SK-N-MC (cell line): ENCODE measurements at regions not wholly inside any gene's neighbourhood (a gene's known extent, or its start where the extent isn't known, plus 50 kb on each side); places are given as distances from the start of the nearest gene placed in this dataset.

Experiments used
- DNase-seq: peaks from one replicate; pipeline ENCODE4 v3.0.0-alpha.2; 2011; ENCODE audit warnings: low read depth, low spot score
- H3K27ac ChIP-seq: fragments of 200-600 bp; sonication (generic); 2 replicates; pipeline ENCODE4 v1.5.1; 2016; ENCODE audit warnings: mixed run types
- H3K36me3 ChIP-seq: fragments of 200-600 bp; sonication (generic); 2 replicates; pipeline ENCODE4 v1.6.1; 2017; ENCODE audit warnings: antibody characterized with exemption, low read length, mixed read lengths; ENCODE audit not compliant: insufficient read depth
- H3K4me3 ChIP-seq: fragments of 200-600 bp; sonication (generic); 2 replicates; pipeline ENCODE4 v1.5.1; 2016
- H3K9ac ChIP-seq: fragments of 200-600 bp; sonication (generic); 2 replicates; pipeline ENCODE4 v1.8.0; 2017; ENCODE audit warnings: mixed run types, mixed read lengths; ENCODE audit not compliant: insufficient read length
- H3K9me3 ChIP-seq: fragments of 200-600 bp; sonication (generic); 2 replicates; pipeline ENCODE4 v1.6.1; 2017; ENCODE audit warnings: low read depth, mild to moderate bottlenecking, antibody characterized with exemption, low read length, moderate library complexity, mixed read lengths
- EZH2 ChIP-seq: fragments of 200-600 bp; sonication (generic); IDR thresholded peaks from one replicate; pipeline ENCODE4 v1.6.1; 2017; ENCODE audit warnings: antibody characterized with exemption
- FOXP2 ChIP-seq: optimal IDR thresholded peaks from 2 replicates; pipeline ENCODE3; 2011; ENCODE audit warnings: mild to moderate bottlenecking, moderate library complexity; ENCODE audit not compliant: insufficient read depth; ENCODE audit errors: extremely low read length, control extremely low read depth
- POLR2AphosphoS5 ChIP-seq: IDR thresholded peaks from 2 replicates; pipeline ENCODE4 v1.6.1; 2012; ENCODE audit warnings: mild to moderate bottlenecking, low read depth, low read length, borderline replicate concordance

GRCh38 chr12:30415777-30416176 is 279.9 kb downstream of the IPO8 start:
- Histone ChIP-seq H3K27ac (no peak overlapping the region), H3K36me3 (no peaks in the 10 kb centered on the region), H3K9me3 (no peaks in the 10 kb centered on the region), H3K9ac (no peak overlapping the region), H3K4me3 (no peak overlapping the region)
- DNase-seq, result no peak
- TF ChIP-seq EZH2 (no peak), FOXP2 (no peak), POLR2AphosphoS5 (no peak)

- no peaks in the 10 kb centered on the region for H3K9me3 ChIP-seq
- TF ChIP-seq FOXP2, result no peak
- TF ChIP-seq EZH2, result no peak
- no peak for TF ChIP-seq POLR2AphosphoS5
Observed at GRCh38 chr12:30414507-30414906, 281.2 kb downstream of the IPO8 start.

GRCh38 chr12:30400349-30400748 is 295.3 kb downstream of the IPO8 start:
- Histone ChIP-seq H3K4me3 (no peak overlapping the region), H3K36me3 (no peaks in the 10 kb centered on the region), H3K9ac (no peak overlapping the region), H3K27ac (no peak overlapping the region), H3K9me3 (no peaks in the 10 kb centered on the region)
- TF ChIP-seq POLR2AphosphoS5 (no peak), EZH2 (no peak), FOXP2 (no peak)
- DNase-seq, result no peak

More at GRCh38 chr12:30414507-30414906, 281.2 kb downstream of the IPO8 start:
- H3K36me3 ChIP-seq, result no peaks in the 10 kb centered on the region
- no peak for DNase-seq
- H3K4me3 ChIP-seq, result no peak overlapping the region
- H3K9ac ChIP-seq, result no peak overlapping the region
- H3K27ac ChIP-seq, result no peak overlapping the region

- TF ChIP-seq FOXP2 (no peak), POLR2AphosphoS5 (no peak), EZH2 (no peak)
- no peaks in the 10 kb centered on the region for H3K9me3 ChIP-seq
Observed at GRCh38 chr12:30399859-30400258, 295.8 kb downstream of the IPO8 start.

GRCh38 chr12:30396576-30396975 is 299.1 kb downstream of the IPO8 start:
- H3K9me3 ChIP-seq, result no peaks in the 10 kb centered on the region
- TF ChIP-seq EZH2 (no peak), POLR2AphosphoS5 (no peak), FOXP2 (no peak)

More at GRCh38 chr12:30399859-30400258, 295.8 kb downstream of the IPO8 start:
- DNase-seq, result no peak
- no peaks in the 10 kb centered on the region for H3K36me3 ChIP-seq
- no peak overlapping the region for H3K4me3 ChIP-seq
- no peak overlapping the region for H3K9ac ChIP-seq
- no peak overlapping the region for H3K27ac ChIP-seq

GRCh38 chr12:30395190-30395589 is 300.5 kb downstream of the IPO8 start:
- Histone ChIP-seq H3K9me3 (no peaks in the 10 kb centered on the region), H3K36me3 (no peaks in the 10 kb centered on the region), H3K9ac (no peak overlapping the region), H3K4me3 (no peak overlapping the region), H3K27ac (no peak overlapping the region)
- TF ChIP-seq FOXP2, result no peak
- no peak for TF ChIP-seq POLR2AphosphoS5
- TF ChIP-seq EZH2, result no peak
- DNase-seq, result no peak

More at GRCh38 chr12:30396576-30396975, 299.1 kb downstream of the IPO8 start:
- Histone ChIP-seq H3K4me3 (no peak overlapping the region), H3K27ac (no peak overlapping the region), H3K9ac (no peak overlapping the region), H3K36me3 (no peaks in the 10 kb centered on the region)
- DNase-seq, result no peak

- Histone ChIP-seq H3K4me3 (no peak overlapping the region), H3K9me3 (no peaks in the 10 kb centered on the region), H3K36me3 (no peaks in the 10 kb centered on the region), H3K9ac (no peak overlapping the region), H3K27ac (no peak overlapping the region)
- no peak for TF ChIP-seq POLR2AphosphoS5
- TF ChIP-seq EZH2, result no peak
- no peak for TF ChIP-seq FOXP2
- no peak for DNase-seq
Observed at GRCh38 chr12:30391766-30392366, 303.8 kb downstream of the IPO8 start.

GRCh38 chr12:30385706-30386105 is 310.0 kb downstream of the IPO8 start:
- Histone ChIP-seq H3K9me3 (no peaks in the 10 kb centered on the region), H3K4me3 (no peak overlapping the region), H3K27ac (no peak overlapping the region), H3K9ac (no peak overlapping the region), H3K36me3 (no peaks in the 10 kb centered on the region)
- DNase-seq, result no peak
- TF ChIP-seq FOXP2 (no peak), POLR2AphosphoS5 (no peak), EZH2 (no peak)

- TF ChIP-seq POLR2AphosphoS5, result no peak
- TF ChIP-seq FOXP2, result no peak
- no peak for TF ChIP-seq EZH2
- Histone ChIP-seq H3K9me3 (no peaks in the 10 kb centered on the region), H3K4me3 (no peak overlapping the region), H3K9ac (no peak overlapping the region), H3K36me3 (no peaks in the 10 kb centered on the region), H3K27ac (no peak overlapping the region)
- no peak for DNase-seq
Observed at GRCh38 chr12:30384976-30385375, 310.7 kb downstream of the IPO8 start.
